PFSK-1 (cell line): ENCODE measurements at regions not wholly inside any gene's neighbourhood (a gene's known extent, or its start where the extent isn't known, plus 50 kb on each side); places are given as distances from the start of the nearest gene placed in this dataset.

Experiments
- FOXP2 ChIP-seq: optimal IDR thresholded peaks from 2 replicates; pipeline ENCODE3; 2011; ENCODE audit warnings: borderline replicate concordance, control low read depth, inconsistent platforms; ENCODE audit not compliant: insufficient read depth; ENCODE audit errors: extremely low read length, extremely low read depth
- POLR2AphosphoS5 ChIP-seq: IDR thresholded peaks from 2 replicates; pipeline ENCODE4 v1.6.1; 2012; ENCODE audit warnings: low read depth, mild to moderate bottlenecking, control low read depth, low read length, moderate library complexity
- REST ChIP-seq, 2 experiments: IDR thresholded peaks; 2 replicates each; pipeline versions ENCODE4 v1.6.1 to v1.8.0; 2011 to 2012; ENCODE audit warnings: low read depth in 2 of 2, low read length in 2 of 2, control low read depth in 1 of 2, inconsistent platforms in 1 of 2, mild to moderate bottlenecking in 1 of 2, moderate library complexity in 1 of 2; ENCODE audit not compliant: insufficient read depth in 1 of 2
- SIN3A ChIP-seq: IDR thresholded peaks from 2 replicates; pipeline ENCODE4 v1.6.1; 2012; ENCODE audit warnings: mild to moderate bottlenecking, low read length, moderate library complexity, borderline replicate concordance; ENCODE audit not compliant: insufficient read depth
- TAF1 ChIP-seq: IDR thresholded peaks from 2 replicates; pipeline ENCODE4 v1.6.1; 2012; ENCODE audit warnings: low read length, control low read depth, borderline replicate concordance; ENCODE audit not compliant: insufficient read depth

DNA sequence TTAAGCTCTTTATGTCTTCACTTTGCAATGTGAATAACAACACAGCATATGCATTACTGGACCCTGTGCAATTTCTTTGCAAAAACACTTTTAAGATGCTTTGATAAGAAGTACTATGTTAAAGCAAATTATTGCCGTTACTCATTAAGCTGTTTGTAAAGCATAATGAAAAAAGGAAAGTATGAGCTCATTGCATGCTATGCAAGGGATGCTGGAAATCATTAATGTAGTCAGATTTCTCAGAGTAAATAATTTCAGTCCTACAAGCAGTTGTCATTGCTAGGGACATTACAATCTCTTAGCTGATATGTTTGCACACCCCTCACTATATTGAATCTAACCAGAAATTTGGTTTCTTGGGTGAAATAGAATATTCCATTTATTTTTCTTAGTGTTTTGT lies 982.5 kb upstream of the ADGRL2 start:
- TF ChIP-seq POLR2AphosphoS5 = no peak
- no peak for TF ChIP-seq FOXP2
- TF ChIP-seq SIN3A = no peak
- no peak for TF ChIP-seq REST (IDR thresholded peaks at IDR 0.05; ENCODE audit: insufficient read depth in 1 of 2, low read depth in 2 of 2, low read length in 2 of 2)
- TF ChIP-seq TAF1 = no peak

- TF ChIP-seq REST (IDR thresholded peaks at IDR 0.05; ENCODE audit: insufficient read depth in 1 of 2, low read depth in 2 of 2, low read length in 2 of 2) = no peak
- TF ChIP-seq SIN3A = no peak
- TF ChIP-seq FOXP2 = no peak
- no peak for TF ChIP-seq TAF1
- TF ChIP-seq POLR2AphosphoS5 = no peak
These were observed 992.8 kb upstream of the ADGRL2 start for GRCh38 chr1:80807981-80808380.

DNA sequence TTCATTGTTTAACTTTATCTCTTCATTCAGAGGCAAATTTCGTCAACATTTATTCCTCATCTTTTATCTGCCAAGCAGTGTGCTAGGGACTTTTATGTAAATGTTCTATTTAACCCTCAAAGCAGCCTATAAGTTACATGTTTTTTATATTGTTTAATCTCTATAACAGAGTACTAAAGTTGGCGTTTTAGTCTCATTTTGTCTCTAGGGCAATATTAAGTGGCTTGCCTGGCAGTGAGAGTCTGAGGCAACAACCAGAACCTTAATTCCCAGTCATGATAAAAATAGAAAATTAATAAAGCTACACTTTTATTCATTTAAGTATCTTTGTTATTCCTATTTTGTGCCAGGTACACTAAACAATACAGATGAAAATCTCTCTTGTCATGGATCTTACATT lies 994.3 kb upstream of the ADGRL2 start:
- no peak for TF ChIP-seq FOXP2
- no peak for TF ChIP-seq POLR2AphosphoS5
- TF ChIP-seq SIN3A = no peak
- no peak for TF ChIP-seq REST (IDR thresholded peaks at IDR 0.05; ENCODE audit: insufficient read depth in 1 of 2, low read depth in 2 of 2, low read length in 2 of 2)

DNA sequence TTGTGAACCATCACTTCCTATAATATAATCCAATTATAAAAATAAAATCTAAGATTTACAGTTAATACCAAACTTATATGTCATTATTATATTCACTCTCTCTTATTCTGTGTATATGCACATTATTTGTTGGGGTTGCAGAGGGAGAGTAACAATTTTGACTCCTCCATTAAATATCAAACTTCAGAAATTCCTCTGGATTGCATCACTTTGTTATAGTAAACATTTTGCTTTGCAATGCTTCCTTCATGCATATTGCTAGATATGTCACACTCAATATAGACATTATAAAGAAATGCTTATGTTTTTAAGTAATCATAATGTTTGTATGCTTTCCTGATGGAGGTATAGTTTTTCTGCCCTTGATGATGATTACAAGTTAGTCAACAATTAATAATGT lies 999.0 kb upstream of the ADGRL2 start:
- TF ChIP-seq REST (IDR thresholded peaks at IDR 0.05; ENCODE audit: insufficient read depth in 1 of 2, low read depth in 2 of 2, low read length in 2 of 2) = no peak
- no peak for TF ChIP-seq SIN3A
- no peak for TF ChIP-seq POLR2AphosphoS5
- TF ChIP-seq TAF1 = no peak
- no peak for TF ChIP-seq FOXP2

GRCh38 chr1:80799457-80799856 lies 1001.3 kb upstream of the ADGRL2 start:
- TF ChIP-seq REST (IDR thresholded peaks at IDR 0.05; ENCODE audit: insufficient read depth in 1 of 2, low read depth in 2 of 2, low read length in 2 of 2) = no peak
- TF ChIP-seq FOXP2 = no peak
- no peak for TF ChIP-seq TAF1
- no peak for TF ChIP-seq SIN3A
- no peak for TF ChIP-seq POLR2AphosphoS5
